ENCODE measurements at regions not wholly inside any gene's neighbourhood (a gene's known extent, or its start where the extent isn't known, plus 50 kb on each side); places are given as distances from the start of the nearest gene placed in this dataset.

DNA sequence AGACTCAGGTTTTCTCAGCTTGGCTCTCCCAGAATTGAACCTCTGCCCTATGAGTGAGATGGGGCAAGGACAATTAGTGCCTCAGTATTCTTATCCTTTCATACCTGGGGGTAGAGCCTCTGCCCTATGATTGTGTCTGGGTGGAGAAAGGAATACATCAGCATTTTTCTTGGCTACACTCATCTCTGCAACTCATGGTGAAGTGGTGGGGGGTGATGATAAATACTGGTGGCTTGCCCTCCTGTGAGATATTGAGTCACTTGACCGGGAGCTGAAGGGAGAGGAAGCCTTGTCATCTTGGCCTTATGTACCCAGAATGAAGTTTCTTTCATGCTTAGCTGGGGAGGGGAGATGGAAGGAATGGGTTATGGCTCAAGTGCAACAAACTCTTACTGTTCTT lies 71.3 kb upstream of the ENOX2 start:
- DNase-seq, result peak; percentile 69

- DNase-seq, result peak; percentile 61
Measured at GRCh38 chrX:130975947-130976346, 72.9 kb upstream of the ENOX2 start.

GRCh38 chrX:130981836-130982235 lies 76.3 kb upstream of the ARHGAP36 start:
- DNase-seq, result no peak

DNA sequence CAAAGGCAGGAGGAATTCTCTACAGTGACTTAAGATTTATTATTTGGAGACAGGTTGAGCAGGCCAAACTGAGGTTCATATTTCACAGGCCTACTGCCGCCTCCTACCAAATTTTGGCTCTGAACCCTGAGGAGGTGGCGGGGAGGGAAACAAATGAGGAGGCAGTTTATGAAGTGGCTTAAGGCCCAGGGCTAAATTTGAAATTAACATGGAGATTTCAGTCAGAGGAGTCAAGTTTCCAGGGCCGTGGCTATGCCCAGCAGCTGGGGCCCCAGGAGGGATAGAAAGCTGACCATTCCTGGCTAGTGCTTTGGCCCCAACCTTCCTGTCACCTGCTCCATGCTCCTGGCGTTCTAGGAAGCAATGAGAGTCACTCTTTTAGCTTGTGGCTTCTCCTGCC lies 73.4 kb upstream of the ARHGAP36 start:
- DNase-seq, result no peak

DNA sequence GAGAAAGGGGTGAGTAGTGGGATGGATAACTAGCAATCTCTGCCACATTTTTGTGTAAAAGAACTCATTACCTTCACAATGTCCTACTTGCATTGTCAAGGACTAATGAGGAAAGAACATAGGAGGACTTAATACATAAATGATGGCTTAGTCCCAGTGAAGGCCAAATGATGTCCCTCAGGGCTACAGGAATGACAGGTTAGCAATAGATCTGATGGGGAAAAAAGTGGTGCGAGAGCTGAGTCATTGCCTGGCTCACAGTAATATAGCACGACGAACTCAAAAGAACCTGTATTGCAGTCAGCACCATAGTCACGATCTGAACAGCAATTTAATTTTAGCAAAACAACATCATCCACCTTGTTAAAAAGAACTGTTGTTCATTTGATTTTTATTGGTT lies 70.9 kb upstream of the ARHGAP36 start:
- no peak for DNase-seq

- DNase-seq, result no peak
Measured at GRCh38 chrX:130990723-130991122, 67.4 kb upstream of the ARHGAP36 start.

GRCh38 chrX:130994671-130995070 lies 63.5 kb upstream of the ARHGAP36 start:
- peak; percentile 6 for DNase-seq

DNA sequence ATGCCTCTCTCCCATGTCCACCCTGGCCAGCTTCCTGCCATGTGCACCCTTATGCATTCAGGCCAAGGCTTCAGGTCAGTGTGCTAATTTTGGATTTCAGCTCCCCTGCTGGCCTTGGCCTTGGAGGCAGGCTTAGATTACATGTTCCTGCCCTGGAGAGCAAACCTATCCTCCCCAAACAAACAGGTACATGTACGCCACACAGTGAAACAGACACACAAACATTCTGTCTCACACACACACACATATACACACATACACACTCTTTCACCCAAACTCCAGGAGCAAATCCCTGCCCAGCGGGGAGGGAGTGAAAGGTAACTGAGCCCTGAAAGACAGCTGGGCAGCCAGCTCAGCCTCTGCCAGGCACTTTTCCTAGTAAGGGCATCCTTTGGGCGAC lies 62.7 kb upstream of the ARHGAP36 start:
- DNase-seq, result no peak

GRCh38 chrX:130997314-130997713 lies 60.8 kb upstream of the ARHGAP36 start:
- DNase-seq, result no peak

- no peak for DNase-seq
Measured at GRCh38 chrX:130999360-130999759, 58.8 kb upstream of the ARHGAP36 start.
